HL-60 (cell line): ENCODE measurements at regions not wholly inside any gene's neighbourhood (a gene's known extent, or its start where the extent isn't known, plus 50 kb on each side); places are given as distances from the start of the nearest gene placed in this dataset.

Experiments
- GABPA ChIP-seq: IDR thresholded peaks from 2 replicates; pipeline ENCODE4 v1.6.1; 2012; ENCODE audit warnings: low read depth
- POLR2AphosphoS5 ChIP-seq: IDR thresholded peaks from 2 replicates; pipeline ENCODE4 v1.6.1; 2012; ENCODE audit warnings: low read depth
- TF ChIP-seq, protein P1 (sequence below): IDR thresholded peaks from one replicate; pipeline ENCODE4 v1.5.1; 2011; ENCODE audit warnings: low read length, control low read depth, inconsistent platforms; ENCODE audit not compliant: insufficient read depth
- TF ChIP-seq, protein P2 (sequence below): IDR thresholded peaks from 2 replicates; pipeline ENCODE4 v1.6.1; 2012; ENCODE audit warnings: low read depth; ENCODE audit not compliant: insufficient replicate concordance

DNA sequence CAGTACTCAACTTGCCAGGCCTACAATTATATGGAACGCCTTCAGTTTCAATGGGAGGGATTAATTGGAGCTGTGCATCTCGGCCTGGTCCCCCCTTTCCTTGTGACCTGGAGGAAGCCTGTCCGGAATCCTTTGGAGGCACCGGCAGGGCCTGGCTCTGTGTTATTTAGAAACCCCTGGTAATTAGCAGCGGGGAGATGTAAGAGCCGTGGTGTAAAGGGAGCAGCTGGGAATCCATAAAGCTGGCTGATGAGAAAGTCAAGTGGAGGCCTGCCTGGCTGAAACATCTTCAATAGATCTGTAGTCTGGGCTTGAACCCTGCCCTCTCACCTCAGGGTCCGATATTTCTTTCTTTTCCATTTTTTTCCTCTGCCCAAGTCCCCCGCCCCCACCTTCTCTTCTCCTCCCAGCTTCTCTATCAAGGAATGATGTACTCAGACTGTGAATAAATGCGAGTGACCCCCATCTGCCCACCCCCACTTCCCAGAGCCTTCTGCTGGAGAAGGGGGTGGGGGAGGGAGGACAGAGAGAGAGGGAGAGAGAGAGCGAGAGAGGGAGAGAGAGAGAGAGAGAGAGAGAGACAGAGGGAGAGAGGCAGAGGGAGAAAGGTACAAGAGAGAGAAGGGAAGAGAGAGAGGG, 495.5 kb upstream of the ZFHX3 start:
- TF ChIP-seq, protein P1, sequence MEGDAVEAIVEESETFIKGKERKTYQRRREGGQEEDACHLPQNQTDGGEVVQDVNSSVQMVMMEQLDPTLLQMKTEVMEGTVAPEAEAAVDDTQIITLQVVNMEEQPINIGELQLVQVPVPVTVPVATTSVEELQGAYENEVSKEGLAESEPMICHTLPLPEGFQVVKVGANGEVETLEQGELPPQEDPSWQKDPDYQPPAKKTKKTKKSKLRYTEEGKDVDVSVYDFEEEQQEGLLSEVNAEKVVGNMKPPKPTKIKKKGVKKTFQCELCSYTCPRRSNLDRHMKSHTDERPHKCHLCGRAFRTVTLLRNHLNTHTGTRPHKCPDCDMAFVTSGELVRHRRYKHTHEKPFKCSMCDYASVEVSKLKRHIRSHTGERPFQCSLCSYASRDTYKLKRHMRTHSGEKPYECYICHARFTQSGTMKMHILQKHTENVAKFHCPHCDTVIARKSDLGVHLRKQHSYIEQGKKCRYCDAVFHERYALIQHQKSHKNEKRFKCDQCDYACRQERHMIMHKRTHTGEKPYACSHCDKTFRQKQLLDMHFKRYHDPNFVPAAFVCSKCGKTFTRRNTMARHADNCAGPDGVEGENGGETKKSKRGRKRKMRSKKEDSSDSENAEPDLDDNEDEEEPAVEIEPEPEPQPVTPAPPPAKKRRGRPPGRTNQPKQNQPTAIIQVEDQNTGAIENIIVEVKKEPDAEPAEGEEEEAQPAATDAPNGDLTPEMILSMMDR = no peak
- TF ChIP-seq, protein P2, sequence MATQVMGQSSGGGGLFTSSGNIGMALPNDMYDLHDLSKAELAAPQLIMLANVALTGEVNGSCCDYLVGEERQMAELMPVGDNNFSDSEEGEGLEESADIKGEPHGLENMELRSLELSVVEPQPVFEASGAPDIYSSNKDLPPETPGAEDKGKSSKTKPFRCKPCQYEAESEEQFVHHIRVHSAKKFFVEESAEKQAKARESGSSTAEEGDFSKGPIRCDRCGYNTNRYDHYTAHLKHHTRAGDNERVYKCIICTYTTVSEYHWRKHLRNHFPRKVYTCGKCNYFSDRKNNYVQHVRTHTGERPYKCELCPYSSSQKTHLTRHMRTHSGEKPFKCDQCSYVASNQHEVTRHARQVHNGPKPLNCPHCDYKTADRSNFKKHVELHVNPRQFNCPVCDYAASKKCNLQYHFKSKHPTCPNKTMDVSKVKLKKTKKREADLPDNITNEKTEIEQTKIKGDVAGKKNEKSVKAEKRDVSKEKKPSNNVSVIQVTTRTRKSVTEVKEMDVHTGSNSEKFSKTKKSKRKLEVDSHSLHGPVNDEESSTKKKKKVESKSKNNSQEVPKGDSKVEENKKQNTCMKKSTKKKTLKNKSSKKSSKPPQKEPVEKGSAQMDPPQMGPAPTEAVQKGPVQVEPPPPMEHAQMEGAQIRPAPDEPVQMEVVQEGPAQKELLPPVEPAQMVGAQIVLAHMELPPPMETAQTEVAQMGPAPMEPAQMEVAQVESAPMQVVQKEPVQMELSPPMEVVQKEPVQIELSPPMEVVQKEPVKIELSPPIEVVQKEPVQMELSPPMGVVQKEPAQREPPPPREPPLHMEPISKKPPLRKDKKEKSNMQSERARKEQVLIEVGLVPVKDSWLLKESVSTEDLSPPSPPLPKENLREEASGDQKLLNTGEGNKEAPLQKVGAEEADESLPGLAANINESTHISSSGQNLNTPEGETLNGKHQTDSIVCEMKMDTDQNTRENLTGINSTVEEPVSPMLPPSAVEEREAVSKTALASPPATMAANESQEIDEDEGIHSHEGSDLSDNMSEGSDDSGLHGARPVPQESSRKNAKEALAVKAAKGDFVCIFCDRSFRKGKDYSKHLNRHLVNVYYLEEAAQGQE = no peak
- TF ChIP-seq GABPA = no peak
- TF ChIP-seq POLR2AphosphoS5 = no peak
